HG02970 (cell line): ENCODE measurements at regions not wholly inside any gene's neighbourhood (a gene's known extent, or its start where the extent isn't known, plus 50 kb on each side); places are given as distances from the start of the nearest gene placed in this dataset.
"Not testable (repeated sequence)": the region's sequence is repeated elsewhere in the genome, so short reads cannot be mapped to it uniquely, and the experiment has no call there.

Source experiments
- ATAC-seq: cut with Tn5 transposase; IDR thresholded peaks from one replicate; pipeline ENCODE4 v1.9.1; 2021; ENCODE audit warnings: mild to moderate bottlenecking, moderate library complexity, moderate number of reproducible peaks; ENCODE audit not compliant: unreplicated experiment, low FRiP score

- no peak for ATAC-seq
These were observed 269.4 kb downstream of the AMY1C start for GRCh38 chr1:104018922-104019674.

- no peak for ATAC-seq
These were observed 270.0 kb downstream of the AMY1C start for GRCh38 chr1:104019675-104020049.

- ATAC-seq: no peak
These were observed 278.8 kb downstream of the AMY1C start for GRCh38 chr1:104028416-104029035.

GRCh38 chr1:104029456-104029970, 279.8 kb downstream of the AMY1C start:
- ATAC-seq: no peak

- ATAC-seq: no peak
These were observed 307.1 kb downstream of the AMY1C start for GRCh38 chr1:104056786-104057185.

GRCh38 chr1:104057219-104057898, 307.7 kb downstream of the AMY1C start:
- ATAC-seq: not testable (repeated sequence)

DNA sequence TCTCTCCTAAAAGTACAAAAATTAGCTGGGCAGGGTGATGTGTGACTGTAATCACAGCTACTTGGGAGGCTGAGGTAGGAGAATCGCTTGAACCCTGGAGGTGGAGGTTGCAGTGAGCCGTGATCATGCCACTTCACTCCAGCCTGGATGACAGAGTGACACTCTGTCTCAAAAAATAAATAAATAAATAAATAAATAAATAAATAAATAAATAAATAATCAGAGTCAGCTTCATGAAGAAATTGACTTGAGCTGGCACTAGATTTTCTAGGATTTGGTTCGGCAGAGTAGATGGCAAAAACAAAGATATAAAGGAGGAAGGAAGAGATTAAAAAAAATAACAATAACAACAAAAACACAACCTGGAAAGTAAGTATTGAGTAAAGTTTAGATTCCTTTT, 311.9 kb downstream of the AMY1C start:
- not testable (repeated sequence) for ATAC-seq

DNA sequence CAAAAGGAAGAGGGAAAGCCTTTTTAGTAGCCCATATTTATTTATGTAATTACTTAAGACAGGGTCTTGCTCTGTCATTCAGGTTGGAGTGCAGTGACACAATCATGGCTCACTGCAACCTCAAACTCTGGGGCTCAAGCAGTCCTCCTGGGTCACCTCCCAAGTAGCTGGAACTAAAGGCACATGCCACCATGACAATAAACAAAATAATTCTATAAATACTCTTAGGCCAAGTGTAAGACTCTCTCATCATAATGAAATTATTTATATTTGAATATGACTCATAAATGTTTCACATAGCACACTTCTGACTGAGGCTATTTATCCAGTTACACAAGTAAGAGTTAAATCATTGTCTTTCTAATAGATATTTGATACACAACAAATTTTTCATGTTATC, 314.7 kb downstream of the AMY1C start:
- no peak for ATAC-seq

DNA sequence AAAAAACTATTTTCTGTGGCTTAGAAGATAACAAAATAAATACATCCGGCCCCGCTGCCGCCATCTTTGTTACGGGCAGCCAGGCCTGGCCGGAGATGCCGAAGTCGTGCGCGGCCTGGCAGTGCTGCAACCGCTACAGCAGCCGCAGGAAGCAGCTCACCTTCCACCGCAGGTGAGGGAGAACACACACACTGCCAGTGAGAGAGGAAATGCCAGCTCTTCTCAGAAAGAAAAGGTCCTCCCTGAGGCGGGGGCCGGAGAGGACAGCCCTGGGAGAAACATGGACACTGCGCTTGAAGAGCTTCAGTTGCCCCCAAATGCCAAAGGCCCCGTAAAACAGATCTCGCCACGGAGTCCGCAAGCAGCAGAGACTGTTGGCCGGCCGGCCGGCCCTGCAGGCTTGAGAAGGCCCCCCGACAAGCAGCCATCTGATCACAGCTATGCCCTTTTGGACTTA, 323.2 kb downstream of the AMY1C start:
- no peak for ATAC-seq

DNA sequence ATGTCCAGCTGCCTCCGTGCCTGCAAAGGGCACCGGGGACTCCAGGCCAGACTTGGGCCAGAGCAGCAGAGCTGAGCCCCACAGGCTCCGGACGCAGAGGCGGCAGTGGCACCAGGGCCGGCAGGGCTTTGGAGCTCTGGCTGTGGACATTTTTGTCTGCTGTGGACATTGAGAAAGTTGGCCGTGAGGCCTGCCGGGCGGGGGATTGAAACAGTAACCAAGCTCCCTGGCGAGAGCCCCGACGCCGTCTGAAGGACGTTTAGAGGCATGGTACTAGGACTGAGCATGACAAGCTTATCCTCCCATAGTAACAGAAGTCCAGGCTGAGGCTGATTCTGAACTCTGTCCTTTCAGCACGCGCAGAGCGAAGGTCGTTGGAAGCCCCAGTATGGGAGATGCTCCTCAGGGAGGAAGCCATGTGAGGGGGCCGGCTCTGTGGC, 323.8 kb downstream of the AMY1C start:
- no peak for ATAC-seq

GRCh38 chr1:104082221-104082620, 332.5 kb downstream of the AMY1C start:
- ATAC-seq: no peak

GRCh38 chr1:104084380-104084779, 334.7 kb downstream of the AMY1C start:
- no peak for ATAC-seq

GRCh38 chr1:104092698-104093097, 343.0 kb downstream of the AMY1C start:
- ATAC-seq: no peak

- no peak for ATAC-seq
These were observed 349.1 kb downstream of the AMY1C start for GRCh38 chr1:104098837-104099236.

GRCh38 chr1:104100115-104100514, 350.4 kb downstream of the AMY1C start:
- ATAC-seq: no peak

GRCh38 chr1:104105465-104105864, 355.8 kb downstream of the AMY1C start:
- ATAC-seq: no peak

DNA sequence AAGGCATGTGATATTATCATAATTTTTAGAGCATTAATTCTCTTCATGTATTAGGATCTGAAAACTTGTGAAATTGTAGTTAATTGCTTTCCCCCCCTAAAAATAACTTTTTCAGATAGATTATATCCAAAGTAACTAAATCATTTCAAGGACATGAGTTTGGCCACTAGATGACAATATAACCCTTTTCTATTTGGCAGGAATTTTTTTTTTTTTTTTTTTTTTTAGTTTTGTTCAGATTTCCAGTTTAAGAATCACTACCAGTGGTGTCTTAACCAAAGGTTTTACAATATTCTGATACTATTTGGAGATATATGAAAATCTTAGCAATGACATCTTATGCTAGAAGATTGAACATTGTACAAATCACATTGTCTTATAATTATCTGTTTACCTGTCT, 370.8 kb downstream of the AMY1C start:
- ATAC-seq: no peak

GRCh38 chr1:104121271-104121670, 371.6 kb downstream of the AMY1C start:
- ATAC-seq: no peak

DNA sequence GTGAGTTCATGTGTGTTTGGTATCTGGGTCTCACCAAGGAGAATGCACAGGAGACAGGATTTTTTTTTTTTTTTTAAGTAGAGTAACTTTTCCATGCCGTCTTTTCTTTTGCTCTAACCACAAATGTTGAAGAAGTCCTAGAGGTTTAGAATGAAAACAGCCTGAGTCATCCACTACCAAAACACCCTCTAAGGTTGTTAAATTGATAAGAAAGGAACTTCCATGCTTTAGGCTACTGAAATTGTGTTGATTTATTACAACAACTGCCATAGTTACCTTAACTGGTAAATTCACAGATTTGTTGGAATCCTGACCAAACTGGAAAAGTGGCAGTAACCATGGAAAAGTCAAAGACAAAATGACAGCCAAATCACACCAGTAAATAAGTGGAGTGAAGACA, 375.6 kb downstream of the AMY1C start:
- ATAC-seq: no peak

- ATAC-seq: no peak
These were observed 376.3 kb downstream of the AMY1C start for GRCh38 chr1:104125970-104126369.

DNA sequence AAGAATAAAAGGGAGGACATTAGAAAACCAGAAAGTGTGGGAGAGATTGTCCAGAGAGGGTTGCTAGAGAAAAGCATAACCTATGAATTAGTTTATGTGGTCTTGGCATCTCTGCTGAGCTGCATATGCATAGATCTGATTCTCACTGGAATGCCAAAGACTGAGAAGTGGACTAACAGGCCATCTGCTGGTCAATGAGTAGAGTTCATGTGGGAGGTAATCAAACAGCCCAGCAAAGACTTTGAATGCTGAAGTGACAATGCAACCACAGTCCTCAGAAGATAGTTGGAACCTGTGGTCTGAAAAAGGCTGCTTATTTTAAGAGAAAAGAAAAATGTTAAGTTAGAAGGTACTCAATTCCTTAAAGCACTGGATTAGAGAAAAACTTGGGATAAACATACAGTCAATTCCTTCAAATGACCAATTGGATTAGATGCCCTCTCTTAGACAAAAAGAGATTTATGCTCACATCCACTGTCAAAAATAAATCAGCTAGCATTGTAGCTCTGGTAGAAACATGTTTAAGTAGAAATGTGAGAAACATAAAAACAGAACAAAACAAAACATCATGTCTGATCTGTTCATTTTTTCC, 382.8 kb downstream of the AMY1C start:
- ATAC-seq: no peak
